CD4-positive, CD25-positive, alpha-beta regulatory T cell (primary cell): ENCODE measurements at regions not wholly inside any gene's neighbourhood (a gene's known extent, or its start where the extent isn't known, plus 50 kb on each side); places are given as distances from the start of the nearest gene placed in this dataset.

Experiments used
- ATAC-seq, 2 donors: fragments of 150-1000 bp; cut with Tn5 transposase; one replicate each; pipeline ENCODE4 v1.10.0; 2021; ENCODE audit warnings: low read depth in 2 of 2, moderate number of reproducible peaks in 2 of 2, moderate library complexity in 1 of 2
- DNase-seq, 3 donors: peaks; one replicate each; pipeline versions ENCODE4 v3.0.0 to v3.0.0-alpha.2; 2012 to 2022; ENCODE audit warnings: mixed read lengths in 1 of 3
- H3K27ac ChIP-seq: one replicate; pipeline ENCODE4 v1.7.0; 2013; ENCODE audit warnings: mild to moderate bottlenecking, low read length; ENCODE audit not compliant: insufficient read depth, poor library complexity, severe bottlenecking
- H3K27me3 ChIP-seq: one replicate; pipeline ENCODE4 v1.7.0; 2013; ENCODE audit warnings: low read length; ENCODE audit not compliant: control insufficient read depth, insufficient read depth
- H3K36me3 ChIP-seq: one replicate; pipeline ENCODE4 v1.7.0; 2013; ENCODE audit warnings: mild to moderate bottlenecking, low read length, moderate library complexity; ENCODE audit not compliant: control insufficient read depth, insufficient read depth
- H3K4me1 ChIP-seq: 2 replicates; pipeline ENCODE4 v1.7.0; 2013; ENCODE audit warnings: mild to moderate bottlenecking, low read length; ENCODE audit not compliant: insufficient read depth, control insufficient read depth, poor library complexity, severe bottlenecking
- H3K4me3 ChIP-seq: one replicate; pipeline ENCODE4 v1.7.0; 2013; ENCODE audit warnings: low read depth, mild to moderate bottlenecking, low read length, moderate library complexity
- H3K9me3 ChIP-seq, 2 experiments: 1 replicate in 1 of 2; 2 replicates in 1 of 2; pipeline ENCODE4 v1.7.0; 2013; ENCODE audit warnings: low read length in 2 of 2, mild to moderate bottlenecking in 1 of 2, moderate library complexity in 1 of 2; ENCODE audit not compliant: control insufficient read depth in 2 of 2
- H3K27ac Mint-ChIP-seq, 3 donors: one replicate each; pipeline ENCODE4 v1.8.0; 2020 to 2022; ENCODE audit warnings: mild to moderate bottlenecking in 3 of 3, mixed read lengths in 3 of 3, moderate library complexity in 2 of 3
- H3K27me3 Mint-ChIP-seq: one replicate; pipeline ENCODE4 v1.8.0; 2022; ENCODE audit warnings: mild to moderate bottlenecking, mixed read lengths
- H3K36me3 Mint-ChIP-seq: one replicate; pipeline ENCODE4 v1.8.0; 2020; ENCODE audit warnings: mixed read lengths
- H3K4me1 Mint-ChIP-seq, 4 donors: one replicate each; pipeline ENCODE4 v1.8.0; 2020 to 2022; ENCODE audit warnings: mixed read lengths in 4 of 4, mild to moderate bottlenecking in 1 of 4
- H3K4me3 Mint-ChIP-seq, 4 donors: one replicate each; pipeline ENCODE4 v1.8.0; 2020 to 2022; ENCODE audit warnings: mild to moderate bottlenecking in 4 of 4, mixed read lengths in 4 of 4, moderate library complexity in 3 of 4
- H3K9me3 Mint-ChIP-seq, 7 donors: one replicate each; pipeline ENCODE4 v1.8.0; 2020 to 2022; ENCODE audit warnings: mixed read lengths in 7 of 7, mild to moderate bottlenecking in 3 of 7, moderate library complexity in 2 of 7

- no peak for DNase-seq
- no peaks in the 10 kb centered on the region for H3K9me3 ChIP-seq
- Mint-ChIP-seq H3K4me1 (no peaks in the 10 kb centered on the region), H3K36me3 (no peaks in the 10 kb centered on the region), H3K4me3 (no peak overlapping the region), H3K27ac (no peak overlapping the region), H3K27me3 (no peaks in the 10 kb centered on the region), H3K9me3 (peaks cover 0 to 2% (median 0%) of the 10 kb centered on the region in 7 donors)
- no peak for ATAC-seq
- H3K27ac ChIP-seq = no peak overlapping the region
- H3K36me3 ChIP-seq = no peaks in the 10 kb centered on the region
- no peak overlapping the region for H3K4me3 ChIP-seq
- no peaks in the 10 kb centered on the region for H3K27me3 ChIP-seq
- H3K4me1 ChIP-seq = no peaks in the 10 kb centered on the region
Observed at GRCh38 chr14:101372894-101373620, 188.2 kb upstream of the DIO3 start.

GRCh38 chr14:101373690-101374295 is 187.5 kb upstream of the DIO3 start:
- H3K27ac Mint-ChIP-seq = no peak overlapping the region
- DNase-seq (no peak), ATAC-seq (no peak)
- Histone ChIP-seq H3K36me3 (no peaks in the 10 kb centered on the region), H3K4me1 (no peaks in the 10 kb centered on the region), H3K9me3 (no peaks in the 10 kb centered on the region), H3K4me3 (no peak overlapping the region), H3K27ac (no peak overlapping the region), H3K27me3 (no peaks in the 10 kb centered on the region)
- no peaks in the 10 kb centered on the region for H3K27me3 Mint-ChIP-seq
- H3K9me3 Mint-ChIP-seq = peaks cover 0 to 5% (median 0%) of the 10 kb centered on the region in 7 donors
- no peak overlapping the region for H3K4me3 Mint-ChIP-seq
- no peaks in the 10 kb centered on the region for H3K36me3 Mint-ChIP-seq
- H3K4me1 Mint-ChIP-seq = no peaks in the 10 kb centered on the region

- DNase-seq = no peak
- H3K9me3 Mint-ChIP-seq = peaks cover 0 to 6% (median 0%) of the 10 kb centered on the region in 7 donors
- Histone ChIP-seq H3K9me3 (peaks cover 0 to under 1% of the 10 kb centered on the region in 2 experiments), H3K27me3 (no peaks in the 10 kb centered on the region), H3K36me3 (no peaks in the 10 kb centered on the region), H3K4me1 (no peaks in the 10 kb centered on the region), H3K27ac (no peak overlapping the region), H3K4me3 (no peak overlapping the region)
- H3K4me1 Mint-ChIP-seq = no peaks in the 10 kb centered on the region
- no peak overlapping the region for H3K4me3 Mint-ChIP-seq
- H3K27me3 Mint-ChIP-seq = no peaks in the 10 kb centered on the region
- no peak overlapping the region for H3K27ac Mint-ChIP-seq
- no peak for ATAC-seq
- H3K36me3 Mint-ChIP-seq = no peaks in the 10 kb centered on the region
Observed at GRCh38 chr14:101374373-101375338, 186.6 kb upstream of the DIO3 start.

DNA sequence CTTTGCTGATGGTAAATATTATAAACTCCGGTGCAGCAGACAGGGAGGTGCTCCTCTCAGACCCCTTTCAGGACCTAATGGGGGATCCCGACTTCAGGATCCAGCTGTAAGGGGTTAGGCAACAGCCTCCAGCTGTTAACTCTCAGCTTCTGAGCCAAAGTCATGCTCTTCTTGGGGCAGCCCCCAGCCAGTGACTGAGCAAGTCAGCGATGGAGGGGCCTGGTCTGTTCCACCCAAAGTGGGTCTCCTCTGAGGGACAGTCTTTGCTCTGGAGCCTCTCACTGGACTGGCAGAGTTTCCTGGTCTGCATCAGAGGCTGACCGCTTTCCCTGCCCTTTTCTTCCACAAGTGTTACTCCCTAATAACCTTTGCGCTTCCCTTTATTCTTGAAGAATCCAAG is 184.2 kb upstream of the DIO3 start:
- Histone ChIP-seq H3K27me3 (no peaks in the 10 kb centered on the region), H3K36me3 (no peaks in the 10 kb centered on the region), H3K27ac (no peak overlapping the region), H3K4me3 (no peak overlapping the region), H3K4me1 (no peaks in the 10 kb centered on the region), H3K9me3 (peaks cover 4 to 12% of the 10 kb centered on the region in 2 experiments)
- no peak for ATAC-seq
- H3K27me3 Mint-ChIP-seq = peaks cover 5% of the 10 kb centered on the region
- DNase-seq = no peak
- H3K27ac Mint-ChIP-seq = no peak overlapping the region
- H3K4me3 Mint-ChIP-seq = no peak overlapping the region
- H3K4me1 Mint-ChIP-seq = no peaks in the 10 kb centered on the region
- H3K36me3 Mint-ChIP-seq = no peaks in the 10 kb centered on the region
- peaks cover 0 to 11% (median 3%) of the 10 kb centered on the region in 7 donors for H3K9me3 Mint-ChIP-seq

GRCh38 chr14:101379842-101380241 is 181.5 kb upstream of the DIO3 start:
- Histone ChIP-seq H3K4me1 (no peaks in the 10 kb centered on the region), H3K9me3 (peaks cover 12 to 18% of the 10 kb centered on the region in 2 experiments), H3K36me3 (no peaks in the 10 kb centered on the region), H3K4me3 (no peak overlapping the region), H3K27ac (no peak overlapping the region), H3K27me3 (no peaks in the 10 kb centered on the region)
- H3K36me3 Mint-ChIP-seq = no peaks in the 10 kb centered on the region
- DNase-seq (no peak), ATAC-seq (no peak)
- H3K4me1 Mint-ChIP-seq = no peaks in the 10 kb centered on the region
- H3K27ac Mint-ChIP-seq = no peak overlapping the region
- H3K4me3 Mint-ChIP-seq = no peak overlapping the region
- H3K9me3 Mint-ChIP-seq = peaks cover 2 to 30% (median 7%) of the 10 kb centered on the region in 7 donors
- H3K27me3 Mint-ChIP-seq = peaks cover 5% of the 10 kb centered on the region

- DNase-seq = no peak
- no peaks in the 10 kb centered on the region for H3K36me3 ChIP-seq
- no peaks in the 10 kb centered on the region for H3K27me3 ChIP-seq
- H3K4me3 ChIP-seq = no peak overlapping the region
- Mint-ChIP-seq H3K27ac (no peak overlapping the region), H3K4me1 (no peaks in the 10 kb centered on the region), H3K36me3 (no peaks in the 10 kb centered on the region), H3K9me3 (peaks cover 2 to 30% (median 7%) of the 10 kb centered on the region in 7 donors), H3K4me3 (no peak overlapping the region), H3K27me3 (peaks cover 5% of the 10 kb centered on the region)
- H3K9me3 ChIP-seq = peaks cover 12 to 18% of the 10 kb centered on the region in 2 experiments
- no peaks in the 10 kb centered on the region for H3K4me1 ChIP-seq
- no peak overlapping the region for H3K27ac ChIP-seq
- ATAC-seq = no peak
Observed at GRCh38 chr14:101380512-101380911, 180.8 kb upstream of the DIO3 start.

DNA sequence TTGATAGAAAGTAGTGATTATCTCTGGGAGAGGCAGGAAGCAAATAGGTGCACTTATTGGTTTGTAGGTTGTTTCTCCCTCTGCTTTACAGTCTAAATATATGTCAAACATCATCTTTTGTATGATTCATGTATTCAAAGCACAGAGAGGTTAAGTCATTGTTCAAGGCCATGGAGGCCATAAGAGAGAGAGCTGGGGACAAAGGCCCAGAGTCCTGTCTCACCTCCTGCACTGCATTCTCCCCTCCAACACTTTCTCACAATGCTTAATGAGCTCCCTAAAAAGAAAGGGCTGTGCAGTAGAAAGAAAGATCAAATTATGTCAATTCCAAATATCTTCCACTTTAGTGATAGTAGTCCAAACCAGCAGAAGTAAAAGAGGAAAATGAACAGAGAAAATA is 180.4 kb upstream of the DIO3 start:
- peaks cover 5% of the 10 kb centered on the region for H3K27me3 Mint-ChIP-seq
- no peak overlapping the region for H3K27ac Mint-ChIP-seq
- Histone ChIP-seq H3K4me1 (no peaks in the 10 kb centered on the region), H3K4me3 (no peak overlapping the region), H3K36me3 (no peaks in the 10 kb centered on the region), H3K9me3 (peaks cover 12 to 18% of the 10 kb centered on the region in 2 experiments), H3K27me3 (no peaks in the 10 kb centered on the region), H3K27ac (no peak overlapping the region)
- H3K4me1 Mint-ChIP-seq = no peaks in the 10 kb centered on the region
- no peaks in the 10 kb centered on the region for H3K36me3 Mint-ChIP-seq
- no peak for DNase-seq
- H3K9me3 Mint-ChIP-seq = peaks cover 2 to 30% (median 6%) of the 10 kb centered on the region in 7 donors
- no peak for ATAC-seq
- H3K4me3 Mint-ChIP-seq = no peak overlapping the region
